Neural progenitor cell (in vitro differentiated cells): ENCODE measurements at regions not wholly inside any gene's neighbourhood (a gene's known extent, or its start where the extent isn't known, plus 50 kb on each side); places are given as distances from the start of the nearest gene placed in this dataset.

Experiments used
- EZH2phosphoT487 ChIP-seq: fragments of 200-600 bp; sonication (generic); IDR thresholded peaks from 2 replicates; pipeline ENCODE4 v1.6.1; 2017; ENCODE audit warnings: antibody characterized with exemption
- TF ChIP-seq, protein P1 (sequence below): fragments of 200-600 bp; sonication (generic); IDR thresholded peaks from 2 replicates; pipeline ENCODE4 v1.5.1; 2017; ENCODE audit warnings: antibody characterized with exemption, mild to moderate bottlenecking

DNA sequence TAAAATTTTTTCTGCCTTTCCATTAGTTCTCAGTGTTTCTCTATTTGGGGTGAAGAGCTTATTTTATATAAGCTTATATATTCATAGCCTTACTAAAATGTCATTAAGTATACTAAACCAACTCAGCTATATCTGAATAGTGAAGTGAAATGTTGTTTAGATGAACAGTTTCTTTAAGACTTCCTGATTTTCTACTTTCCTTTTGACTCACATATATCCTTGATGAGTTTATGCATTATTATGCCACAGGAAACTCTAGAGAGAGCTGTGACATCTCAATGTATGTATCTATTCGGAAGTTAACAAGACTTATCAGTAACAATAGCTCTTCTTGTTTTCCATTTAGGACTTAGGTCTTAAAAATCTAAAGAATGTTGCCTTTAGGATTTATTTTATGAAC, 1491.8 kb upstream of the IGFBP7 start:
- TF ChIP-seq, protein P1, sequence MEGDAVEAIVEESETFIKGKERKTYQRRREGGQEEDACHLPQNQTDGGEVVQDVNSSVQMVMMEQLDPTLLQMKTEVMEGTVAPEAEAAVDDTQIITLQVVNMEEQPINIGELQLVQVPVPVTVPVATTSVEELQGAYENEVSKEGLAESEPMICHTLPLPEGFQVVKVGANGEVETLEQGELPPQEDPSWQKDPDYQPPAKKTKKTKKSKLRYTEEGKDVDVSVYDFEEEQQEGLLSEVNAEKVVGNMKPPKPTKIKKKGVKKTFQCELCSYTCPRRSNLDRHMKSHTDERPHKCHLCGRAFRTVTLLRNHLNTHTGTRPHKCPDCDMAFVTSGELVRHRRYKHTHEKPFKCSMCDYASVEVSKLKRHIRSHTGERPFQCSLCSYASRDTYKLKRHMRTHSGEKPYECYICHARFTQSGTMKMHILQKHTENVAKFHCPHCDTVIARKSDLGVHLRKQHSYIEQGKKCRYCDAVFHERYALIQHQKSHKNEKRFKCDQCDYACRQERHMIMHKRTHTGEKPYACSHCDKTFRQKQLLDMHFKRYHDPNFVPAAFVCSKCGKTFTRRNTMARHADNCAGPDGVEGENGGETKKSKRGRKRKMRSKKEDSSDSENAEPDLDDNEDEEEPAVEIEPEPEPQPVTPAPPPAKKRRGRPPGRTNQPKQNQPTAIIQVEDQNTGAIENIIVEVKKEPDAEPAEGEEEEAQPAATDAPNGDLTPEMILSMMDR, result no peak
- no peak for TF ChIP-seq EZH2phosphoT487
